Fibroblast of lung (primary cell): ENCODE measurements at regions not wholly inside any gene's neighbourhood (a gene's known extent, or its start where the extent isn't known, plus 50 kb on each side); places are given as distances from the start of the nearest gene placed in this dataset.

Source experiments
- DNase-seq, 2 donors: peaks; one replicate each; pipeline versions ENCODE4 v3.0.0 to v3.0.0-alpha.2; 2010; ENCODE audit warnings: low read depth in 2 of 2
- H2AFZ ChIP-seq: 2 replicates; pipeline ENCODE4 v1.5.1; 2012; ENCODE audit warnings: low read length, control low read depth, inconsistent platforms
- H3K27ac ChIP-seq: 2 replicates; pipeline ENCODE4 v1.5.1; 2011; ENCODE audit warnings: low read length, control low read depth; ENCODE audit not compliant: insufficient read depth
- H3K27me3 ChIP-seq: 2 replicates; pipeline ENCODE4 v1.5.1; 2011; ENCODE audit warnings: mild to moderate bottlenecking, low read length; ENCODE audit not compliant: control insufficient read depth, insufficient read depth
- H3K36me3 ChIP-seq: 2 replicates; pipeline ENCODE4 v1.5.1; 2011; ENCODE audit warnings: low read length; ENCODE audit not compliant: control insufficient read depth, insufficient read depth
- H3K4me1 ChIP-seq: 2 replicates; pipeline ENCODE4 v1.5.1; 2011; ENCODE audit warnings: low read length; ENCODE audit not compliant: control insufficient read depth, insufficient read depth; ENCODE audit errors: extremely low read depth
- H3K4me2 ChIP-seq: 2 replicates; pipeline ENCODE4 v1.5.1; 2011; ENCODE audit warnings: low read length, control low read depth; ENCODE audit not compliant: insufficient read depth; ENCODE audit errors: extremely low read depth
- H3K4me3 ChIP-seq, 4 experiments: fragments of 200-600 bp in 1 of 4; sonication (generic) in 1 of 4; replicated peaks in 1 of 4; 2 replicates each; pipeline ENCODE4 v1.5.1; 2011 to 2016; ENCODE audit warnings: low read length in 4 of 4, low read depth in 3 of 4, mild to moderate bottlenecking in 3 of 4, control low read depth in 2 of 4, inconsistent platforms in 1 of 4, mixed read lengths in 1 of 4; ENCODE audit not compliant: insufficient read depth in 1 of 4; ENCODE audit errors: control extremely low read depth in 1 of 4
- H3K79me2 ChIP-seq: 2 replicates; pipeline ENCODE4 v1.5.1; 2012; ENCODE audit warnings: mild to moderate bottlenecking, low read length, inconsistent platforms; ENCODE audit not compliant: control insufficient read depth, insufficient read depth
- H3K9ac ChIP-seq: 2 replicates; pipeline ENCODE4 v1.5.1; 2011; ENCODE audit warnings: mild to moderate bottlenecking, low read length, control low read depth; ENCODE audit not compliant: insufficient read depth
- H3K9me3 ChIP-seq: 2 replicates; pipeline ENCODE4 v1.5.1; 2012; ENCODE audit warnings: low read depth, low read length; ENCODE audit not compliant: control insufficient read depth, insufficient read depth
- H4K20me1 ChIP-seq: 2 replicates; pipeline ENCODE4 v1.5.1; 2011; ENCODE audit warnings: low read length; ENCODE audit not compliant: control insufficient read depth, insufficient read depth; ENCODE audit errors: extremely low read depth
- CTCF ChIP-seq, 2 donors: IDR thresholded peaks in 1 of 2; conservative IDR thresholded peaks in 1 of 2; 1 replicate in 1 of 2; 2 replicates in 1 of 2; pipeline ENCODE4 v1.5.1; 2011 to 2012; ENCODE audit warnings: low read length in 2 of 2, control low read depth in 1 of 2, inconsistent platforms in 1 of 2, low read depth in 1 of 2, mild to moderate bottlenecking in 1 of 2
- EZH2 ChIP-seq: IDR thresholded peaks from 2 replicates; pipeline ENCODE4 v1.5.1; 2012; ENCODE audit warnings: low read length, control low read depth, mild to moderate bottlenecking; ENCODE audit errors: missing control alignments

GRCh38 chr16:27646806-27647205, 96.9 kb downstream of the KATNIP start:
- Histone ChIP-seq H3K27ac (no peak overlapping the region), H3K4me3 (no peak overlapping the region), H3K27me3 (no peaks in the 10 kb centered on the region), H3K4me1 (no peaks in the 10 kb centered on the region), H3K9ac (no peak overlapping the region), H4K20me1 (no peaks in the 10 kb centered on the region), H3K9me3 (no peaks in the 10 kb centered on the region), H3K4me2 (no peak overlapping the region), H3K79me2 (no peaks in the 10 kb centered on the region), H3K36me3 (no peaks in the 10 kb centered on the region), H2AFZ (no peak overlapping the region)
- no peak for TF ChIP-seq EZH2
- no peak for TF ChIP-seq CTCF (conservative IDR thresholded peaks at IDR 0.05 in 1 of 2, IDR thresholded peaks at IDR 0.05 in 1 of 2; ENCODE audit: low read depth in 1 of 2, low read length in 2 of 2)
- DNase-seq, result peak in 1 of 2 donors; percentile 8

GRCh38 chr16:27649021-27649420, 99.1 kb downstream of the KATNIP start:
- TF ChIP-seq EZH2 (no peak), CTCF (conservative IDR thresholded peaks at IDR 0.05 in 1 of 2, IDR thresholded peaks at IDR 0.05 in 1 of 2; ENCODE audit: low read depth in 1 of 2, low read length in 2 of 2) (no peak)
- Histone ChIP-seq H3K4me3 (no peak overlapping the region), H3K4me1 (no peaks in the 10 kb centered on the region), H4K20me1 (no peaks in the 10 kb centered on the region), H3K4me2 (no peak overlapping the region), H3K27me3 (no peaks in the 10 kb centered on the region), H2AFZ (no peak overlapping the region), H3K27ac (no peak overlapping the region), H3K79me2 (no peaks in the 10 kb centered on the region), H3K36me3 (no peaks in the 10 kb centered on the region), H3K9ac (no peak overlapping the region), H3K9me3 (no peaks in the 10 kb centered on the region)
- DNase-seq, result no peak

- peak in 1 of 2 donors; percentile 55 for DNase-seq
- no peaks in the 10 kb centered on the region for H3K9me3 ChIP-seq
- H3K27ac ChIP-seq, result no peak overlapping the region
- no peak overlapping the region for H3K4me2 ChIP-seq
- no peaks in the 10 kb centered on the region for H3K4me1 ChIP-seq
- no peaks in the 10 kb centered on the region for H3K27me3 ChIP-seq
- no peak for TF ChIP-seq EZH2
- no peak for TF ChIP-seq CTCF (conservative IDR thresholded peaks at IDR 0.05 in 1 of 2, IDR thresholded peaks at IDR 0.05 in 1 of 2; ENCODE audit: low read depth in 1 of 2, low read length in 2 of 2)
- H3K9ac ChIP-seq, result no peak overlapping the region
- H2AFZ ChIP-seq, result no peak overlapping the region
- no peaks in the 10 kb centered on the region for H3K79me2 ChIP-seq
- H3K4me3 ChIP-seq, result no peak overlapping the region
- no peaks in the 10 kb centered on the region for H4K20me1 ChIP-seq
- H3K36me3 ChIP-seq, result no peaks in the 10 kb centered on the region
Observed at GRCh38 chr16:27650073-27650701, 100.2 kb downstream of the KATNIP start.
